ENCODE measurements at regions not wholly inside any gene's neighbourhood (a gene's known extent, or its start where the extent isn't known, plus 50 kb on each side); places are given as distances from the start of the nearest gene placed in this dataset.

- no peak for DNase-seq
Measured at GRCh38 chr14:87081004-87081403, 912.0 kb downstream of the GALC start.

DNA sequence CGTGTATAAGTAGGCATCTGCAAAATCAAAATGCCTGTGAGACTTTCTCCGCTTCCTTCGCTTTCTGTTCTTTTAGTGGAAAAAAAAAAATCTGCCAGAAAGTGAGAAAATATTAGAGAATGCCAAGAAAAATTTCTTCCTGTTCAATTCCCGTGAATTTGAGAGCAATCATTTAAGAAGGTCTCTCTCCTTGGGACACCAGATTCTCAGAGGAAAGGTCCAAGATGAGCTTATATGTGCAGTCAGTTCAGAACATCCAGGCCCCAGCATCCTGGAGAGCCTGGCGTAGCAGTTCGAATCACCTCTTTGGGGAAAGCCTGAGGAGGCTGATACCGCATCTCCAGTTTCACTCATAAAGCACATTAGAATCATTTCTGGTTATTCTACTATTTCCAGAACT, 912.8 kb downstream of the GALC start:
- no peak for DNase-seq

DNA sequence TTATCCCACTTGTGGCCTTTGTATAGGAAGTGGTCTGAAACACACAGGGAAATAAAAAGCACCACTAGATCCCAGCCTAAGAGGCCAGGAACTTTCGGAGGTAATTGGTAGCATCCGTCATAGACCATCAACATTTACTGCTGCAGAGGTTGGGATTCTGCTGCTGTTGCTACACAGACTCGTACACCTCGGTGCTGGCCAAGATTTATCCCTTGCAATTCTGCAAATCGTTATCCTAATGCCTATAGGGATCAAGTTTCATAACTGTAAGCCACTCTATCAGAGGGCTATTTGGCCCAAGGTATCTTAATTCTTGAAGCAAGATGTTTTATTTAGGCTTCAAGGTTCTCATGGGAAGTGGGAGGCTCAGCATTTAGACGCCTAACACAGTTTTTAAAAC, 913.6 kb downstream of the GALC start:
- no peak for DNase-seq

- no peak for DNase-seq
Measured at GRCh38 chr14:87076922-87077321, 916.1 kb downstream of the GALC start.

DNA sequence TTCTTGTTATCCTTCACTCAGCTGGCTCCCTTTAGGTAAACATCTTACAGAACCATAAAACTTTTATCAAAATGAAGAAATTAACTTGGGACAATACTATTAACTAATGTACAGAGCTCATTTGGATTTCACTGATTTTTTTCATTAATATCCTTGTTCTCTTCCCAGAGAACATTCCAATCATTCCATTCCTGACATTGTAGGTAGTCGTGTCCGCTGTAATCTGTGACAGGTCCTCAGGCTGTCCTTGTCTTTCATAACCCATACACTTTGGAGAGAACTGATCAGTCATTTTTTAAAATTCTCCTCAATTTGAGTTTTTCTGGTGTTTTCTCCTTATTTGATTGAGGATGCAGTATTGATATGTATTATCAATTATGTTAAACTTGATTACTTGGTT, 916.8 kb downstream of the GALC start:
- no peak for DNase-seq

DNA sequence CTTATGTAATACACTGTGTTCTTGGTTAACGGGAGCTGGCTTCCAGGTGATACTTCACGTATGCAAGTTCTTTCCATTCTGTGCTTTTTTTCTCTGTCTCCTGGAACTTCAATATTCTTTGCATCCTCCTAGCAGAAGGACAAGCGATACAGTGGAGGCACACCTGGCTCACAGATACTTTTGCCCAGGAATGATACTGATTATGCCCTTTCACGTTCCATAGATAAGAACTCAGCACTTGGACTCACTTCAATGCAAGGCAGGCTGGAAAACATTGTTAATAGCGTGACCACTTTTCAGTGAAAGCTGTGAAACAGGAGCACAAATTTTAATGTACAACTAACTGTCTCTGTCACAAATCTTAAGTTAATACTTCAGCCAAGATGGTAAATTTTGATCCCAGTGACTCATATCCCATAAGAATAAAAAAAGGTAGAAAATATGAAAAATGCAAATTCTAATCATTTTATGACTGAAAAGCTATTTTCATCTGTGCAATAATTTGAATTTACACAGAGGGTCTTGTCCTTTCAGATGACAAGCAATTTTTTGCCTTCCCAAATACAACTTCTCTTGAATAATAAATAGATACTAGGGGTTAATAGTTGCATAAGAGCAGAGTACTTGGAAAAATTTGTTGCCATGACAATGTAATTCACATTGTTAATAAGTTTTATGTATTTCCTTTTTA, 919.0 kb downstream of the GALC start:
- DNase-seq: no peak

GRCh38 chr14:87067591-87067990, 925.4 kb downstream of the GALC start:
- DNase-seq: no peak

GRCh38 chr14:87067061-87067460, 925.9 kb downstream of the GALC start:
- DNase-seq: no peak

- no peak for DNase-seq
Measured at GRCh38 chr14:87066221-87066817, 926.7 kb downstream of the GALC start.

GRCh38 chr14:87065366-87065765, 927.6 kb downstream of the GALC start:
- DNase-seq: no peak

- no peak for DNase-seq
Measured at GRCh38 chr14:87063181-87063580, 929.8 kb downstream of the GALC start.

DNA sequence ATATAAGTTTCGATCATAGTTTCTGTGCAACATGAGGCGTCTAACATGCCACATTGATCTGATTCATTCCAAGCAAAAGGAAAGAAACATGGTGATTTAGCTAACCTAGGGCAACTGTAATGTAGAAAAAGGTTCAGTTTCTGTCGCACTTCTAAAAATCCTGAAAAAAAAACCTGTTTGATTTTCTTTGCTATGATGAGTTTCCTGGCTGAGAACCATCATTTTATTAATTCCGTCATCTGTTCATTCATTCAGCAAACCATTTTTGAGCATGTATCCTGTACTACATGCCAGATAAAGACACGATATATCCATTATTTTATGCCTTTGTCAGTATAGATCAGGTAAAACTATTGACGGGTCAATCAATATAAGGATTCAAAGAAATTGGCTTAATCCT, 932.6 kb downstream of the GALC start:
- DNase-seq: no peak

GRCh38 chr14:87059060-87059839, 933.7 kb downstream of the GALC start:
- no peak for DNase-seq

DNA sequence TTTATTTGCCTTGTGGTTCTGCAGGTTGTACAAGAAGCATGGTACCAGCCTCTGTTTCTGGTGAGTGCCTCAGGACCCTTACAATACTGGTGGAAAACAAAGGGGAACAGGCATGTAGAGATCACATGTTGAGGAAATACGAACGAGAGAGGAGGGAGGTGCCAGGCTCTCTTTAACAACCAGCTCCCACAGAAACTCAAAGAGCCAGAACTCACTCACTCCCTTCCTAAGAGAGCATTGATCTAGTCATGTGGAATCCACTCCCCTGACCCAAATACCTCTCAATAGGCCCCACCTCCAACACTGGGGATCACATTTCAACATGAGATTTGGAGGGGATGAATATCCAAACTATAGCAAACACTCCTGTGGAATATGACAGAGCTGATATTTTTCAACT, 938.0 kb downstream of the GALC start:
- no peak for DNase-seq

DNA sequence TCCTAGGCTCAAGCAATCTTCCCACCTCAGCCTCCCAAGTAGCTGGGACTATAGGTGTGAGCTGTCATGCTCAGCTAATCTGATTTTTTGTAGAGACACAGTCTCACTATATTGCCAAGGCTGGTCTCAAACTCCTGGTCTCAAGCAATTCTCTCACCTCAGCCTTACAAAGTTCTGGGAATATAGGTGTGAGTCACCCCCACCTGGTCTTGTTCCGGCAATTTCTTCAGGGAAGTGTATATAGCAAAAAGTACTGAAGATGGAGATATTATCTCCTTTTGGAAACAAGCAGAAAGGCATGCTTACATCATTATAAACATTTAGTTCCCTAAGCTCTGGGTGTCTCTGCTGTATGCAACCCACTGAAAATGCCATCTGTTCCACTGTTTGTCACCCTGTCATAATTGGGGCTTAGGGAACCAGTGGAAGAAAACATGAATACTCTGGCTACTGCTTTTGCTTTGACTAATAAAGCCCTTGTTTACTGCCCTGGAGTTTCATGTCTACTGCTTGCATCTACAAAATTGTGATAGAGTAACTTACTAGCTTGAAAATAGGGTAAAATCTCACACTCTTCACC, 940.2 kb downstream of the GALC start:
- DNase-seq: no peak

- DNase-seq: no peak
Measured at GRCh38 chr14:87050421-87050820, 942.6 kb downstream of the GALC start.

GRCh38 chr14:87049950-87050349, 943.0 kb downstream of the GALC start:
- no peak for DNase-seq

GRCh38 chr14:87046960-87047359, 946.0 kb downstream of the GALC start:
- no peak for DNase-seq

DNA sequence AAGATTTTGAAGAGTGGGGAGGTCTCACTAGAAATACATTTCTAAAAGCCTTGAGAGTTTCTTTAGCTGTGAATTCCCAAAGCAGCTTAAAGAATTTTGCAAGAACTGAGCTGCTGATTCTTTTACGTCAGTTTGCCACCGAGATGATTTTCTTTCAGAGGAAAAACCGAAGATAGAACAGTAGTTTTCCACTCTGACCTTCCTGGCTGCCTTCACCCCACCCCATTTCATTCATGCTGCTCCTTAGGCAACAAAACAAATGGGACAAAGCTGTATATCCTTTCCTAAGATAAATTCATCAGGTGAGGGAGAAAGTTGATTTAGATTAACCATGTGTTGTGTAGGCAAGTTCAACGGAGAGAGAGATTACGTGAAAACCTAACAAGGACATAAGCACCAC, 947.0 kb downstream of the GALC start:
- DNase-seq: no peak

DNA sequence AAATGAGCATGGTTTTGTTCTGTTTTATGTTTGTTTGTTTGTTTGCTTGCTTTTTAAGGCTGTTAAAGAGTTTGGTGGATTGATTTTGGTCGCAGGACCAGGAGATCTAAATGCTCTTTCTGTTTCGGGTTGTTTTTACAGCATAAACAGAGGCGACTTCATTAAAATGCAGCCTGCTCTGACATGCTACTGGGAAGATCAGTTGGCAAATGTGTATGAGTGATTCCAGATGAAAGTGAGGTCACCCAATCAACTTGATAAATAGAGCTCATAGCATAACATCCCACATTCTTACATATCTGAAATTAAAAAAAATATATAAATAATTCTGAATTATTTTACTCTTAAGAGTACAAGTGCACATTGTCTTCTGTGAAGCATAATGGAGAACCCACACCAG, 947.7 kb downstream of the GALC start:
- DNase-seq: no peak

- DNase-seq: no peak
Measured at GRCh38 chr14:87044807-87045206, 948.2 kb downstream of the GALC start.

GRCh38 chr14:87043667-87044200, 949.2 kb downstream of the GALC start:
- DNase-seq: no peak

DNA sequence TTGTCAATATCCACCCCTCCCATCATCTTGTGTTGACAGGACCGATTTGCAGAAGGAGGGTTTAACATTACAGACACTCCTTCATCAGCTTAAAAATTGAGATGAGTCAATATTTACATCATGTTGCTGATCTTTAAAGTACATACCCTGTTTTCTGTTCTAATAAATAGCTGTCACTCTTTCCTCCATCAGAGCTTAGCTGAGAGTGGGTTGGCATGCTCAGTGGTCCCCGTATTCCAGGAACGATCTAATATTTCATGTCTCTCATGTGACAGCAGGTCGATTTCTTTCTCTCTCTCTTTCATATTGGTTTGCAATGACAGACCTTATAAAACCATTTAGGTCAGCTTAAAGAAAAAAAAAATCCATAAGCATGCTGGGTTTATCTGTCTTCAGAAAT, 950.6 kb downstream of the GALC start:
- DNase-seq: no peak

All from NCI-H774 (cell line).